ENCODE measurements at regions not wholly inside any gene's neighbourhood (a gene's known extent, or its start where the extent isn't known, plus 50 kb on each side); places are given as distances from the start of the nearest gene placed in this dataset.
"Not testable (repeated sequence)": the region's sequence is repeated elsewhere in the genome, so short reads cannot be mapped to it uniquely, and the experiment has no call there.

- no peak for DNase-seq
Observed at GRCh38 chr6:97689078-97689754, 406.2 kb upstream of the MMS22L start.

- no peak for DNase-seq
Observed at GRCh38 chr6:97697456-97697855, 414.4 kb upstream of the MMS22L start.

GRCh38 chr6:97701801-97702200 is 418.8 kb upstream of the MMS22L start:
- no peak for DNase-seq

- DNase-seq: no peak
Observed at GRCh38 chr6:97702248-97702647, 419.2 kb upstream of the MMS22L start.

GRCh38 chr6:97703661-97704060 is 420.6 kb upstream of the MMS22L start:
- no peak for DNase-seq

- DNase-seq: peak; percentile 38
Observed at GRCh38 chr6:97705568-97705967, 422.6 kb upstream of the MMS22L start.

- DNase-seq: peak; percentile 58
Observed at GRCh38 chr6:97712751-97713150, 429.7 kb upstream of the MMS22L start.

- DNase-seq: peak; percentile 54
Observed at GRCh38 chr6:97714772-97715171, 431.8 kb upstream of the MMS22L start.

- DNase-seq: no peak
Observed at GRCh38 chr6:97717086-97717485, 434.1 kb upstream of the MMS22L start.

- peak; percentile 39 for DNase-seq
Observed at GRCh38 chr6:97726378-97726777, 443.4 kb upstream of the MMS22L start.

- peak; percentile 42 for DNase-seq
Observed at GRCh38 chr6:97732045-97732444, 449.0 kb upstream of the MMS22L start.

GRCh38 chr6:97757575-97757974 is 474.6 kb upstream of the MMS22L start:
- no peak for DNase-seq

GRCh38 chr6:97765461-97765860 is 482.4 kb upstream of the MMS22L start:
- no peak for DNase-seq

- no peak for DNase-seq
Observed at GRCh38 chr6:97771372-97771771, 488.4 kb upstream of the MMS22L start.

- DNase-seq: no peak
Observed at GRCh38 chr6:97775012-97775411, 492.0 kb upstream of the MMS22L start.

- DNase-seq: no peak
Observed at GRCh38 chr6:97778290-97779038, 495.4 kb upstream of the MMS22L start.

GRCh38 chr6:97779039-97779766 is 496.2 kb upstream of the MMS22L start:
- not testable (repeated sequence) for DNase-seq

GRCh38 chr6:97790926-97791590 is 508.0 kb upstream of the MMS22L start:
- no peak for DNase-seq

- no peak for DNase-seq
Observed at GRCh38 chr6:97805596-97805995, 522.6 kb upstream of the MMS22L start.

- no peak for DNase-seq
Observed at GRCh38 chr6:97812940-97813339, 529.9 kb upstream of the MMS22L start.

- DNase-seq: peak; percentile 33
Observed at GRCh38 chr6:97813889-97814567, 531.0 kb upstream of the MMS22L start.

- DNase-seq: no peak
Observed at GRCh38 chr6:97815301-97815812, 532.3 kb upstream of the MMS22L start.
